Psoas muscle (tissue), 7 donors: ENCODE measurements at regions not wholly inside any gene's neighbourhood (a gene's known extent, or its start where the extent isn't known, plus 50 kb on each side); places are given as distances from the start of the nearest gene placed in this dataset.
"Not testable (repeated sequence)": the region's sequence is repeated elsewhere in the genome, so short reads cannot be mapped to it uniquely, and the experiment has no call there.

ENCODE experiments used
- ATAC-seq, 4 donors: fragments of 200-7000 bp; cut with Tn5 transposase; one replicate each; pipeline ENCODE4 v1.9.1; 2020; ENCODE audit warnings: moderate library complexity in 3 of 4, mild to moderate bottlenecking in 2 of 4
- DNase-seq, 2 donors: peaks; one replicate each; pipeline ENCODE4 v3.0.0-alpha.2; 2020
- H3K27ac ChIP-seq: fragments of 200-600 bp; one replicate; pipeline ENCODE4 v1.8.0; 2022
- H3K27me3 ChIP-seq, 3 donors: fragments of 200-600 bp in 1 of 3; one replicate each; pipeline versions ENCODE4 v1.6.1 to v1.8.0; 2013 to 2022; ENCODE audit warnings: low read length in 2 of 3, mild to moderate bottlenecking in 2 of 3, moderate library complexity in 1 of 3; ENCODE audit not compliant: insufficient read depth in 3 of 3
- H3K36me3 ChIP-seq, 2 donors: fragments of 200-600 bp in 1 of 2; one replicate each; pipeline versions ENCODE4 v1.6.1 to v1.8.0; 2013 to 2022; ENCODE audit warnings: low read depth in 1 of 2, mild to moderate bottlenecking in 1 of 2, moderate library complexity in 1 of 2; ENCODE audit not compliant: insufficient read depth in 1 of 2
- H3K4me1 ChIP-seq: fragments of 200-600 bp; one replicate; pipeline ENCODE4 v1.8.0; 2022
- H3K4me3 ChIP-seq: fragments of 200-600 bp; one replicate; pipeline ENCODE4 v1.8.0; 2022; ENCODE audit warnings: mild to moderate bottlenecking
- H3K9me3 ChIP-seq: fragments of 200-600 bp; one replicate; pipeline ENCODE4 v1.8.0; 2022
- CTCF ChIP-seq: fragments of 200-600 bp; IDR thresholded peaks from one replicate; pipeline ENCODE4 v1.8.0; 2022; ENCODE audit warnings: antibody characterized with exemption
- WGBS, 3 donors: extraction: QIAGEN DNeasy Blood & Tissue Kit; methylation state at CpG; one replicate each; pipeline versions ENCODE4 v1.1.6 to v1.1.7; 2013; 5-methylcytosine and 5-hydroxymethylcytosine counted together
- intact Hi-C, 2 donors: fragments of 100-400 bp; cut with DNase I; formaldehyde crosslinking; loops; one replicate each; pipeline versions ENCODE4 v1.11.0 to v1.14.2; 2022
- donor health status: healthy with polysubstance abuse.
- donor health status: DM: no; HTN: no; CAD: no; lungs with moderate emphysema.
- donor health status: Bipolar disorder and iron deficiency.
- donor health status: healthy.
- donor health status: DM: yes; HTN: yes; CAD: no.
- donor health status: DM: no; HTN: no; CAD: no.
- donor health status: DM: yes; HTN: yes; CAD: no.

- no peak overlapping the region for H3K4me3 ChIP-seq
- 78 to 88% (median 86%) methylated on average over 2 of the region's 2 CpGs for WGBS, 3 donors
- intact Hi-C loops, result no loop called here
- H3K27ac ChIP-seq, result no peak overlapping the region
- H3K4me1 ChIP-seq, result no peaks in the 10 kb centered on the region
- TF ChIP-seq CTCF, result no peak
- peaks cover 17% of the 10 kb centered on the region for H3K9me3 ChIP-seq
- no peak for ATAC-seq
- no peaks in the 10 kb centered on the region for H3K36me3 ChIP-seq
- no peak for DNase-seq
- no peaks in the 10 kb centered on the region for H3K27me3 ChIP-seq
Measured at GRCh38 chr3:189375532-189375931, 203.8 kb downstream of the TPRG1 start.

GRCh38 chr3:189383630-189384029 is 211.9 kb downstream of the TPRG1 start:
- no peaks in the 10 kb centered on the region for H3K27me3 ChIP-seq
- TF ChIP-seq CTCF, result no peak
- H3K36me3 ChIP-seq, result no peaks in the 10 kb centered on the region
- 80 to 91% (median 85%) methylated on average over 1 of the region's 1 CpG for WGBS, 3 donors
- H3K4me1 ChIP-seq, result no peaks in the 10 kb centered on the region
- DNase-seq, result no peak
- ATAC-seq, result no peak
- intact Hi-C loops, result no loop called here
- peaks cover 3% of the 10 kb centered on the region for H3K9me3 ChIP-seq
- H3K27ac ChIP-seq, result no peak overlapping the region
- no peak overlapping the region for H3K4me3 ChIP-seq

GRCh38 chr3:189385880-189386279 is 214.1 kb downstream of the TPRG1 start:
- H3K36me3 ChIP-seq, H3K27ac ChIP-seq, H3K27me3 ChIP-seq, DNase-seq, H3K9me3 ChIP-seq, intact Hi-C loops, H3K4me3 ChIP-seq, ATAC-seq, H3K4me1 ChIP-seq: not testable (repeated sequence)
- WGBS, 3 donors, result 33 to 92% (median 58%) methylated on average over 1 of the region's 1 CpG

GRCh38 chr3:189386739-189387138 is 215.0 kb downstream of the TPRG1 start:
- Histone ChIP-seq H3K4me3 (no peak overlapping the region), H3K9me3 (no peaks in the 10 kb centered on the region), H3K4me1 (no peaks in the 10 kb centered on the region), H3K27ac (no peak overlapping the region), H3K36me3 (no peaks in the 10 kb centered on the region), H3K27me3 (no peaks in the 10 kb centered on the region)
- ATAC-seq (no peak), DNase-seq (no peak)
- 89 to 96% (median 91%) methylated on average over 3 of the region's 3 CpGs for WGBS, 3 donors
- TF ChIP-seq CTCF, result no peak
- intact Hi-C loops, result no loop called here

GRCh38 chr3:189389346-189389745 is 217.6 kb downstream of the TPRG1 start:
- ATAC-seq, result no peak
- 94 to 96% (median 94%) methylated on average over 4 of the region's 4 CpGs for WGBS, 3 donors

More at GRCh38 chr3:189389346-189389745, 217.6 kb downstream of the TPRG1 start:
- no peak for DNase-seq
- no peaks in the 10 kb centered on the region for H3K4me1 ChIP-seq
- no peaks in the 10 kb centered on the region for H3K36me3 ChIP-seq
- no peak overlapping the region for H3K27ac ChIP-seq
- H3K4me3 ChIP-seq, result no peak overlapping the region
- no peaks in the 10 kb centered on the region for H3K27me3 ChIP-seq
- TF ChIP-seq CTCF, result no peak
- intact Hi-C loops, result no loop called here
- H3K9me3 ChIP-seq, result no peaks in the 10 kb centered on the region
